ENCODE measurements at regions not wholly inside any gene's neighbourhood (a gene's known extent, or its start where the extent isn't known, plus 50 kb on each side); places are given as distances from the start of the nearest gene placed in this dataset.

DNA sequence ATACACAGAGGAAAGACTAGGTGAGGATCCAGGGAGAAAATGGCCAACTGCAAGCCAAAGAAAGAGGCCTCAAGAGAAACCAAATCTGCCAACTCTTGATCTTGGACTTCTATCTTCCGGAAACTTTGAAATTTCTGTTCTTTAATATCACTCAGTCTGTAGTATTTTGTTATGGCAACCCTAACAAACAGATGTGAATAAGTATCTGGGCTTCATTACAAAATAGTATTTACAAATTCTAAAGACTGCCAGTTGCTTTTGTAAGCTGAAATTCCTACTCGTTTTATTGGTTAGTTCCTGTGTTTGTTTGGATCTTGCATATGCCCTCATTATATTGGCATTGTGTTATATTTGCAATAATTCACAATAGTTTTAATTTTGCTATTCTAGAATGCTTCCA, 143.2 kb upstream of the USP15 start:
- TF ChIP-seq, protein P1, sequence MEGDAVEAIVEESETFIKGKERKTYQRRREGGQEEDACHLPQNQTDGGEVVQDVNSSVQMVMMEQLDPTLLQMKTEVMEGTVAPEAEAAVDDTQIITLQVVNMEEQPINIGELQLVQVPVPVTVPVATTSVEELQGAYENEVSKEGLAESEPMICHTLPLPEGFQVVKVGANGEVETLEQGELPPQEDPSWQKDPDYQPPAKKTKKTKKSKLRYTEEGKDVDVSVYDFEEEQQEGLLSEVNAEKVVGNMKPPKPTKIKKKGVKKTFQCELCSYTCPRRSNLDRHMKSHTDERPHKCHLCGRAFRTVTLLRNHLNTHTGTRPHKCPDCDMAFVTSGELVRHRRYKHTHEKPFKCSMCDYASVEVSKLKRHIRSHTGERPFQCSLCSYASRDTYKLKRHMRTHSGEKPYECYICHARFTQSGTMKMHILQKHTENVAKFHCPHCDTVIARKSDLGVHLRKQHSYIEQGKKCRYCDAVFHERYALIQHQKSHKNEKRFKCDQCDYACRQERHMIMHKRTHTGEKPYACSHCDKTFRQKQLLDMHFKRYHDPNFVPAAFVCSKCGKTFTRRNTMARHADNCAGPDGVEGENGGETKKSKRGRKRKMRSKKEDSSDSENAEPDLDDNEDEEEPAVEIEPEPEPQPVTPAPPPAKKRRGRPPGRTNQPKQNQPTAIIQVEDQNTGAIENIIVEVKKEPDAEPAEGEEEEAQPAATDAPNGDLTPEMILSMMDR (IDR thresholded peaks at IDR 0.05) = no peak
- TF ChIP-seq POLR2A (IDR thresholded peaks at IDR 0.05) = no peak

Measured in right lobe of liver (tissue), 4 donors.